WI38 (cell line): ENCODE measurements at regions not wholly inside any gene's neighbourhood (a gene's known extent, or its start where the extent isn't known, plus 50 kb on each side); places are given as distances from the start of the nearest gene placed in this dataset.

Experiments used
- H3K4me3 ChIP-seq: 2 replicates; pipeline ENCODE4 v1.5.1; 2011; ENCODE audit warnings: low read depth, mild to moderate bottlenecking, control low read depth, low read length
- CTCF ChIP-seq: IDR thresholded peaks from 2 replicates; pipeline ENCODE4 v1.5.1; 2012; ENCODE audit warnings: low read depth, mild to moderate bottlenecking, control low read depth, low read length

DNA sequence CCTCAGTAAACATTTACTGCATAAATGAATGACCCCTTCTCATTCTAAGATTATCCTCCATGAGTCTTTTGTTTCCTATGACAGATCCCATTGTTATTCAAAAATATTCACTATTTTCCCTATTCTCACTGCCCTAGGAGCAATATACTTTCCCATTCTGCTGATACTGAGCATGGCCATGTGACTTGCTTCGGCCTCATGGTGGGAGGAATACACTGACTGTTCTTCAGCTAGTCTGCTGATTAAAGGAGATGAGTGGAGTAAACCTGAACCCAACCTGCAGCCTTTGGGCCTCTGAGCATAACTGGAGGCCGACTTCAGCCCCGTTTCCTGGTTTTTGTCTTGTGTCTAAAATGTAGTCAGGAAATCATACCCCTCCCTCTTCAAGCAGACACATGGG is 531.8 kb upstream of the SALL1 start:
- no peak for TF ChIP-seq CTCF
- no peak overlapping the region for H3K4me3 ChIP-seq

GRCh38 chr16:51674615-51675014 is 523.5 kb upstream of the SALL1 start:
- TF ChIP-seq CTCF: no peak
- no peak overlapping the region for H3K4me3 ChIP-seq

- TF ChIP-seq CTCF: no peak
- no peak overlapping the region for H3K4me3 ChIP-seq
Observed at GRCh38 chr16:51670527-51670926, 519.5 kb upstream of the SALL1 start.

GRCh38 chr16:51666821-51667220 is 515.8 kb upstream of the SALL1 start:
- TF ChIP-seq CTCF: no peak
- H3K4me3 ChIP-seq: no peak overlapping the region

DNA sequence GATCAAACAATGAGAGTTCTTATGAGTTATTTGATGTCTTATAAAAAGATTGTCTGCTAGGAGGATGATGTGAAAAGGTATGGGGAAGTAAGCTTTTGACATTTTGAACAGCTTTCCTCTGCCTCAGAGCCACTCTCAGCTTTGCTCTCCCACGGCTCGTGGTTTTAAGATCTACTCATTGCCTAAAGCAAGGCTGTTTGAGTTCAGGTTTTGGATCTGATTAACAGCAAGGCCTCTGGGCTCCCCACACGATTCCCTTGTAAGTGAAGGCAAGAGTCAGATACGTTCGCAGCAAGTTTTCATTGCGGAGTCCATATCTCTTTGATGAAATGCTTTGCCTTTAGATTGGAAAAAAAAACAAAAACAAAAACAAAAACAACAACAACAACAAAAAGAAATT is 515.0 kb upstream of the SALL1 start:
- TF ChIP-seq CTCF: no peak
- H3K4me3 ChIP-seq: no peak overlapping the region

DNA sequence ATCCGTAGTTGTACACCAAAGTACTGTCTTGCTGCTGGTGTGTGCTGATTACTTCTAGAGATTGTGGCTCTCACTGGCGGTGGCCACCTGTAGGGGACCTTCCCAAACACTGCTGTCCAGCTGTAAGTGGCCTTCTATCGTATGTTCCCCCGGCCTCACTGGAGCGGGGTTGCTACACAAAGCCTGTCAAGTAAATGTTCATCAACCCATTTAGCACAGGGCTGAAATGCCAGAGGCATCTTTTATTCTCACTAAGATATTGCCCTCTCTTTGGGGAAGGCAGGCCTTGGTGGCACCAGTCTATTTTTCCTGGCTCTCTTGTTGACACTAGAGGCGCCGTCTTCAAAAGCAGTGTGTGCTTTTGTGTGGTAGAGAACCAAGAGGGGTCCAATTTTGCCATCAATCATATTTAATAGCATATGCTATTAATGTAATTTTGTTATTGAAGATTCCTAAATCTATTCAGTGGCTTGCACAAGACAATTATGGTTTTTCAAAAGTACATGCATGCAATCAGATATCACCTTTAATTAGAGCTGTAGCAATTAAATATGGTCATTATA is 514.4 kb upstream of the SALL1 start:
- H3K4me3 ChIP-seq: no peak overlapping the region
- no peak for TF ChIP-seq CTCF

GRCh38 chr16:51658531-51658930 is 507.5 kb upstream of the SALL1 start:
- no peak for TF ChIP-seq CTCF
- no peak overlapping the region for H3K4me3 ChIP-seq
